Stomach (tissue), 4 donors: ENCODE measurements at regions not wholly inside any gene's neighbourhood (a gene's known extent, or its start where the extent isn't known, plus 50 kb on each side); places are given as distances from the start of the nearest gene placed in this dataset.

ENCODE experiments used
- CTCF ChIP-seq, 7 experiments: fragments of 450-650 bp in 4 of 7; fragments of 200-600 bp in 3 of 7; sonication (generic) in 3 of 7; IDR thresholded peaks; one replicate each; pipeline ENCODE4 v1.5.1; 2016 to 2019; ENCODE audit warnings: antibody characterized with exemption in 7 of 7, control low read depth in 2 of 7, mild to moderate bottlenecking in 1 of 7
- EP300 ChIP-seq: sonication (generic); formaldehyde crosslinking; IDR thresholded peaks from one replicate; pipeline ENCODE4 v1.6.1; 2017; ENCODE audit warnings: antibody characterized with exemption
- POLR2A ChIP-seq, 4 donors: fragments of 450-650 bp; IDR thresholded peaks; one replicate each; pipeline ENCODE4 v1.6.1; 2016; ENCODE audit warnings: antibody characterized with exemption in 4 of 4, control low read depth in 2 of 4, mild to moderate bottlenecking in 1 of 4, moderate library complexity in 1 of 4
- POLR2AphosphoS5 ChIP-seq, 3 donors: sonication (generic); formaldehyde crosslinking; IDR thresholded peaks; one replicate each; pipeline ENCODE4 v1.6.1; 2016; ENCODE audit warnings: antibody characterized with exemption in 3 of 3

GRCh38 chr21:22106720-22107410 lies 1108.7 kb downstream of the NCAM2 start:
- TF ChIP-seq CTCF (IDR thresholded peaks at IDR 0.05) (no peak), POLR2A (IDR thresholded peaks at IDR 0.05) (no peak), EP300 (no peak), POLR2AphosphoS5 (IDR thresholded peaks at IDR 0.05) (no peak)
